HepG2 (cell line): ENCODE measurements at regions not wholly inside any gene's neighbourhood (a gene's known extent, or its start where the extent isn't known, plus 50 kb on each side); places are given as distances from the start of the nearest gene placed in this dataset.

Experiments used
- ATM ChIP-seq: fragments of 450-650 bp; IDR thresholded peaks from 2 replicates; pipeline ENCODE4 v1.7.1; 2017; ENCODE audit warnings: mild to moderate bottlenecking, borderline replicate concordance
- CCAR2 ChIP-seq: fragments of 200-400 bp; formaldehyde crosslinking; optimal IDR thresholded peaks from 2 replicates; pipeline ENCODE3; 2018; ENCODE audit warnings: low read depth, mild to moderate bottlenecking, low read length, moderate library complexity
- CHCHD3 ChIP-seq: sonication (generic); formaldehyde crosslinking; IDR thresholded peaks from 2 replicates; pipeline ENCODE4 v1.8.0; 2022; ENCODE audit warnings: mild to moderate bottlenecking, missing genetic modification reagents, moderate library complexity
- KAT8 ChIP-seq: IDR thresholded peaks from 2 replicates; pipeline ENCODE4 v1.6.1; 2016; ENCODE audit warnings: missing genetic modification reagents, missing compliant biosample characterization
- SOX5 ChIP-seq: IDR thresholded peaks from 2 replicates; pipeline ENCODE4 v1.6.1; 2016; ENCODE audit warnings: borderline replicate concordance
- TARDBP ChIP-seq: sonication (generic); formaldehyde crosslinking; IDR thresholded peaks from 2 replicates; pipeline ENCODE4 v1.8.0; 2022; ENCODE audit warnings: mild to moderate bottlenecking, missing genetic modification reagents
- THYN1 ChIP-seq: sonication (generic); formaldehyde crosslinking; IDR thresholded peaks from 2 replicates; pipeline ENCODE4 v1.8.1; 2023; ENCODE audit warnings: low read depth, mild to moderate bottlenecking, moderate library complexity, missing genetic modification reagents, borderline replicate concordance
- TOPORS ChIP-seq: sonication (generic); formaldehyde crosslinking; IDR thresholded peaks from 2 replicates; pipeline ENCODE4 v1.8.0; 2023; ENCODE audit warnings: mild to moderate bottlenecking, missing genetic modification reagents
- U2AF2 ChIP-seq: fragments of 200-400 bp; formaldehyde crosslinking; IDR thresholded peaks from 2 replicates; pipeline ENCODE4 v1.6.1; 2017; ENCODE audit warnings: low read depth, mild to moderate bottlenecking, low read length
- XBP1 ChIP-seq: sonication (generic); formaldehyde crosslinking; IDR thresholded peaks from 2 replicates; pipeline ENCODE4 v1.5.0; 2020; ENCODE audit warnings: missing genetic modification reagents
- ZNF431 ChIP-seq: sonication (generic); formaldehyde crosslinking; IDR thresholded peaks from 2 replicates; pipeline ENCODE4 v1.9.0; 2022; ENCODE audit warnings: missing genetic modification reagents, low read depth, mild to moderate bottlenecking, borderline replicate concordance
- ZNF552 ChIP-seq: sonication (generic); formaldehyde crosslinking; IDR thresholded peaks from 2 replicates; pipeline ENCODE4 v1.9.0; 2022; ENCODE audit warnings: missing genetic modification reagents, mild to moderate bottlenecking, borderline replicate concordance
- ZNF614 ChIP-seq: IDR thresholded peaks from 2 replicates; pipeline ENCODE4 v1.6.1; 2018; ENCODE audit warnings: missing biosample characterization, missing genetic modification reagents, inconsistent platforms, borderline replicate concordance
- ZNF629 ChIP-seq: sonication (generic); formaldehyde crosslinking; conservative IDR thresholded peaks from 2 replicates; pipeline ENCODE4 v1.5.0; 2020; ENCODE audit warnings: missing genetic modification reagents
- ZNF703 ChIP-seq: sonication (generic); formaldehyde crosslinking; IDR thresholded peaks from 2 replicates; pipeline ENCODE4 v1.5.1; 2020; ENCODE audit warnings: missing genetic modification reagents, mild to moderate bottlenecking, moderate library complexity, borderline replicate concordance
- ZNF772 ChIP-seq: sonication (generic); formaldehyde crosslinking; IDR thresholded peaks from 2 replicates; pipeline ENCODE4 v1.5.0; 2020; ENCODE audit warnings: mild to moderate bottlenecking, missing genetic modification reagents
- ZNF816 ChIP-seq: sonication (generic); formaldehyde crosslinking; IDR thresholded peaks from 2 replicates; pipeline ENCODE4 v1.8.0; 2022; ENCODE audit warnings: missing genetic modification reagents, mild to moderate bottlenecking, borderline replicate concordance
- TF ChIP-seq, protein P1 (sequence below): sonication (generic); formaldehyde crosslinking; conservative IDR thresholded peaks from 2 replicates; pipeline ENCODE4 v1.8.0; 2022; ENCODE audit warnings: mild to moderate bottlenecking, moderate library complexity, missing genetic modification reagents
- TF ChIP-seq, protein P2 (sequence below): sonication (generic); formaldehyde crosslinking; IDR thresholded peaks from 2 replicates; pipeline ENCODE4 v1.4.0; 2020; ENCODE audit warnings: missing genetic modification reagents
- TF ChIP-seq, protein P3 (sequence below): sonication (generic); formaldehyde crosslinking; IDR thresholded peaks from 2 replicates; pipeline ENCODE4 v1.8.0; 2022; ENCODE audit warnings: missing genetic modification reagents, low read depth, mild to moderate bottlenecking, borderline replicate concordance
- TF ChIP-seq, protein P4 (sequence below): sonication (generic); formaldehyde crosslinking; IDR thresholded peaks from 2 replicates; pipeline ENCODE4 v1.8.1; 2022; ENCODE audit warnings: mild to moderate bottlenecking, missing genetic modification reagents
- TF ChIP-seq, protein P5 (sequence below): sonication (generic); formaldehyde crosslinking; IDR thresholded peaks from 2 replicates; pipeline ENCODE4 v1.8.0; 2023; ENCODE audit warnings: mild to moderate bottlenecking, missing genetic modification reagents

DNA sequence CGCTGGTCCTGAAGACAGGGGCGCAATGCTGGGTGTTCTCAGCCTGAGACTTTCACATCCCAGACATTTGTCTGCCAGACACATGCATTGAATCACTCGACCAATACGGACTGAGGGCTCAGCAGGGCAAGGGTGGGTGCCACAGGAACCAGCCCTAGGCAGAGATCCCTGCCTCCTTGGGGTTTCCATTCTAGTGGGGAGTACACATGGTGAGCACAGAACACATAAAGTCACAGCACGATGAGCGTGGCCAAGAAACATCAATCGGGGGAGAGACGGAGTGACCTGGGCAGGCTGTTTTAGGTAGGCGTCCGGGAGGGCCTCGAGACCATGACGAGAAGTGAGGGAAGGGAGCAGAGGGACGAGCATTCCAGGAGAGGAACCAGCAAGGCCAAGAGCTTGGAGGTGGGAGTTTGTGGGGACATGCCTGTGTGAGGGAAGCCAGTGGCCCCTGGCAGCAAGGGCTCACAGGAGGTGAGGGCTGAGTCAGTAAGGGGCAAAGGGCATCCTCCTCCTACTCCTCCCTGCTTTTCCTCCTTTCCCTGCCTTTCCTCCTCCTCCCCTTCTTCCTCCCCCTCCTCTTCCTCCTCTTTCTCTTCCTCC, 126.3 kb upstream of the PEG3 start (continued):
- TF ChIP-seq, protein P1, sequence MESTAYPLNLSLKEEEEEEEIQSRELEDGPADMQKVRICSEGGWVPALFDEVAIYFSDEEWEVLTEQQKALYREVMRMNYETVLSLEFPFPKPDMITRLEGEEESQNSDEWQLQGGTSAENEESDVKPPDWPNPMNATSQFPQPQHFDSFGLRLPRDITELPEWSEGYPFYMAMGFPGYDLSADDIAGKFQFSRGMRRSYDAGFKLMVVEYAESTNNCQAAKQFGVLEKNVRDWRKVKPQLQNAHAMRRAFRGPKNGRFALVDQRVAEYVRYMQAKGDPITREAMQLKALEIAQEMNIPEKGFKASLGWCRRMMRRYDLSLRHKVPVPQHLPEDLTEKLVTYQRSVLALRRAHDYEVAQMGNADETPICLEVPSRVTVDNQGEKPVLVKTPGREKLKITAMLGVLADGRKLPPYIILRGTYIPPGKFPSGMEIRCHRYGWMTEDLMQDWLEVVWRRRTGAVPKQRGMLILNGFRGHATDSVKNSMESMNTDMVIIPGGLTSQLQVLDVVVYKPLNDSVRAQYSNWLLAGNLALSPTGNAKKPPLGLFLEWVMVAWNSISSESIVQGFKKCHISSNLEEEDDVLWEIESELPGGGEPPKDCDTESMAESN (CRISPR knock-in tag), result no peak
- TF ChIP-seq, protein P2, sequence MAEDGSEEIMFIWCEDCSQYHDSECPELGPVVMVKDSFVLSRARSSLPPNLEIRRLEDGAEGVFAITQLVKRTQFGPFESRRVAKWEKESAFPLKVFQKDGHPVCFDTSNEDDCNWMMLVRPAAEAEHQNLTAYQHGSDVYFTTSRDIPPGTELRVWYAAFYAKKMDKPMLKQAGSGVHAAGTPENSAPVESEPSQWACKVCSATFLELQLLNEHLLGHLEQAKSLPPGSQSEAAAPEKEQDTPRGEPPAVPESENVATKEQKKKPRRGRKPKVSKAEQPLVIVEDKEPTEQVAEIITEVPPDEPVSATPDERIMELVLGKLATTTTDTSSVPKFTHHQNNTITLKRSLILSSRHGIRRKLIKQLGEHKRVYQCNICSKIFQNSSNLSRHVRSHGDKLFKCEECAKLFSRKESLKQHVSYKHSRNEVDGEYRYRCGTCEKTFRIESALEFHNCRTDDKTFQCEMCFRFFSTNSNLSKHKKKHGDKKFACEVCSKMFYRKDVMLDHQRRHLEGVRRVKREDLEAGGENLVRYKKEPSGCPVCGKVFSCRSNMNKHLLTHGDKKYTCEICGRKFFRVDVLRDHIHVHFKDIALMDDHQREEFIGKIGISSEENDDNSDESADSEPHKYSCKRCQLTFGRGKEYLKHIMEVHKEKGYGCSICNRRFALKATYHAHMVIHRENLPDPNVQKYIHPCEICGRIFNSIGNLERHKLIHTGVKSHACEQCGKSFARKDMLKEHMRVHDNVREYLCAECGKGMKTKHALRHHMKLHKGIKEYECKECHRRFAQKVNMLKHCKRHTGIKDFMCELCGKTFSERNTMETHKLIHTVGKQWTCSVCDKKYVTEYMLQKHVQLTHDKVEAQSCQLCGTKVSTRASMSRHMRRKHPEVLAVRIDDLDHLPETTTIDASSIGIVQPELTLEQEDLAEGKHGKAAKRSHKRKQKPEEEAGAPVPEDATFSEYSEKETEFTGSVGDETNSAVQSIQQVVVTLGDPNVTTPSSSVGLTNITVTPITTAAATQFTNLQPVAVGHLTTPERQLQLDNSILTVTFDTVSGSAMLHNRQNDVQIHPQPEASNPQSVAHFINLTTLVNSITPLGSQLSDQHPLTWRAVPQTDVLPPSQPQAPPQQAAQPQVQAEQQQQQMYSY (CRISPR knock-in tag), result no peak
- no peak for TF ChIP-seq CCAR2
- TF ChIP-seq, protein P3, sequence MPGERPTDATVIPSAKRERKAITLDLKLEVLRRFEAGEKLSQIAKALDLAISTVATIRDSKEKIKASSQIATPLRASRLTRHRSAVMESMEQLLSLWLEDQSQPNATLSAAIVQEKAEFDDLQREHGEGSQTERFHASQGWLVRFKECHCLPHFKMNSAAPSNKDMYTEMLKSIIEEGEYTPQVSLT (CRISPR knock-in tag), result no peak
- TF ChIP-seq XBP1, result no peak
- no peak for TF ChIP-seq ZNF431 (CRISPR knock-in tag)
- TF ChIP-seq, protein P4, sequence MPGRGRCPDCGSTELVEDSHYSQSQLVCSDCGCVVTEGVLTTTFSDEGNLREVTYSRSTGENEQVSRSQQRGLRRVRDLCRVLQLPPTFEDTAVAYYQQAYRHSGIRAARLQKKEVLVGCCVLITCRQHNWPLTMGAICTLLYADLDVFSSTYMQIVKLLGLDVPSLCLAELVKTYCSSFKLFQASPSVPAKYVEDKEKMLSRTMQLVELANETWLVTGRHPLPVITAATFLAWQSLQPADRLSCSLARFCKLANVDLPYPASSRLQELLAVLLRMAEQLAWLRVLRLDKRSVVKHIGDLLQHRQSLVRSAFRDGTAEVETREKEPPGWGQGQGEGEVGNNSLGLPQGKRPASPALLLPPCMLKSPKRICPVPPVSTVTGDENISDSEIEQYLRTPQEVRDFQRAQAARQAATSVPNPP (CRISPR knock-in tag), result no peak
- no peak for TF ChIP-seq KAT8 (CRISPR knock-in tag)
- TF ChIP-seq THYN1 (CRISPR knock-in tag), result no peak
- no peak for TF ChIP-seq CHCHD3 (CRISPR knock-in tag)
- no peak for TF ChIP-seq U2AF2
- no peak for TF ChIP-seq ZNF552
- TF ChIP-seq ATM, result no peak
- TF ChIP-seq ZNF703, result no peak
- 0 out of 2 replicates have a peak, but pooled peaks have one; percentile 16 for TF ChIP-seq ZNF772 (CRISPR knock-in tag)
- no peak for TF ChIP-seq TOPORS (CRISPR knock-in tag)
- TF ChIP-seq ZNF816 (CRISPR knock-in tag), result no peak
- no peak for TF ChIP-seq ZNF614 (CRISPR knock-in tag)
- TF ChIP-seq, protein P5, sequence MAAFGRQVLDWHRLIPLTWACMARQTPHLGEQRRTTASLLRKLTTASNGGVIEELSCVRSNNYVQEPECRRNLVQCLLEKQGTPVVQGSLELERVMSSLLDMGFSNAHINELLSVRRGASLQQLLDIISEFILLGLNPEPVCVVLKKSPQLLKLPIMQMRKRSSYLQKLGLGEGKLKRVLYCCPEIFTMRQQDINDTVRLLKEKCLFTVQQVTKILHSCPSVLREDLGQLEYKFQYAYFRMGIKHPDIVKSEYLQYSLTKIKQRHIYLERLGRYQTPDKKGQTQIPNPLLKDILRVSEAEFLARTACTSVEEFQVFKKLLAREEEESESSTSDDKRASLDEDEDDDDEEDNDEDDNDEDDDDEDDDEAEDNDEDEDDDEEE (CRISPR knock-in tag), result no peak; the same call in 1 of the 2 replicates
- TF ChIP-seq SOX5 (CRISPR knock-in tag), result 0 out of 2 replicates have a peak, but pooled peaks have one; percentile 17
- TF ChIP-seq TARDBP, result no peak; the same call in 1 of the 2 replicates
- TF ChIP-seq ZNF629 (CRISPR knock-in tag), result no peak
